ENCODE measurements at regions not wholly inside any gene's neighbourhood (a gene's known extent, or its start where the extent isn't known, plus 50 kb on each side); places are given as distances from the start of the nearest gene placed in this dataset.

DNA sequence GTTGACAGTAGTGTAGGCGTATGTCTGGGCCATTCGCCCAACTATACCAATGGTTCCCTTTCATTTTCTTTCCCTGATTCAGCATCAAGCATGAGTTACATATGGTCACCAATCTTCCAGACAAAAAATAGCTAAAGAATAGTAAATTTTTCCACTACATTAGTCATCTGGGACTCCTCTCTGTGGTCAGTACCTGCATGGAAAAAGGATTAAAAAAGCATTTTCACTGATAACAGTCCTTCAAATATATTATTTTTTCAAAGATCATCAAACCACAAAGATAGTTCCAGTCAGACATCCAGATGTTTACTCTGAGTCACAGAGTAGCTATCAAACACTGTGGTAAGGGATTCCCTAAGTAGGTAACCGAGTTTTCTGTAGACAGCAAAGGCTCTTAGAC lies 302.6 kb upstream of the SEMA3D start:
- TF ChIP-seq CTCF (IDR thresholded peaks at IDR 0.05; ENCODE audit: control extremely low read depth in 1 of 3, insufficient read depth in 1 of 3, low read depth in 1 of 3, low read length in 3 of 3) (no peak), TEAD4 (IDR thresholded peaks at IDR 0.05; ENCODE audit: low read depth, low read length) (no peak)

Data from H1 (cell line).